ENCODE measurements at regions not wholly inside any gene's neighbourhood (a gene's known extent, or its start where the extent isn't known, plus 50 kb on each side); places are given as distances from the start of the nearest gene placed in this dataset.

GRCh38 chr22:49540084-49540912 is 287.4 kb downstream of the BRD1 start:
- Histone ChIP-seq H3K27me3 (no peaks in the 10 kb centered on the region), H3K9me3 (peaks cover 0 to 8% (median 0%) of the 10 kb centered on the region in 4 donors), H3K27ac (no peak overlapping the region), H3K4me1 (no peaks in the 10 kb centered on the region), H3K4me3 (no peak overlapping the region), H3K36me3 (no peaks in the 10 kb centered on the region)
- no peak for DNase-seq (ENCODE audit: low spot score in 2 of 2)
- 54 to 58% methylated on average over 22 to 23 of the region's 23 CpGs for WGBS, 2 donors
- no peak for TF ChIP-seq EP300 (IDR thresholded peaks at IDR 0.05)
- no peak for TF ChIP-seq CTCF (IDR thresholded peaks at IDR 0.05)
- TF ChIP-seq POLR2A (IDR thresholded peaks at IDR 0.05), result no peak

GRCh38 chr22:49538006-49538405 is 289.7 kb downstream of the BRD1 start:
- H3K9me3 ChIP-seq, result peaks cover 0 to 6% (median 0%) of the 10 kb centered on the region in 4 donors
- H3K4me1 ChIP-seq, result no peaks in the 10 kb centered on the region
- no peaks in the 10 kb centered on the region for H3K36me3 ChIP-seq
- H3K27ac ChIP-seq, result no peak overlapping the region
- WGBS, 2 donors, result 82 to 84% methylated on average over 6 of the region's 6 CpGs
- no peak for DNase-seq (ENCODE audit: low spot score in 2 of 2)
- TF ChIP-seq EP300 (IDR thresholded peaks at IDR 0.05) (no peak), CTCF (IDR thresholded peaks at IDR 0.05) (no peak), POLR2A (IDR thresholded peaks at IDR 0.05) (no peak)
- no peaks in the 10 kb centered on the region for H3K27me3 ChIP-seq
- H3K4me3 ChIP-seq, result no peak overlapping the region

DNA sequence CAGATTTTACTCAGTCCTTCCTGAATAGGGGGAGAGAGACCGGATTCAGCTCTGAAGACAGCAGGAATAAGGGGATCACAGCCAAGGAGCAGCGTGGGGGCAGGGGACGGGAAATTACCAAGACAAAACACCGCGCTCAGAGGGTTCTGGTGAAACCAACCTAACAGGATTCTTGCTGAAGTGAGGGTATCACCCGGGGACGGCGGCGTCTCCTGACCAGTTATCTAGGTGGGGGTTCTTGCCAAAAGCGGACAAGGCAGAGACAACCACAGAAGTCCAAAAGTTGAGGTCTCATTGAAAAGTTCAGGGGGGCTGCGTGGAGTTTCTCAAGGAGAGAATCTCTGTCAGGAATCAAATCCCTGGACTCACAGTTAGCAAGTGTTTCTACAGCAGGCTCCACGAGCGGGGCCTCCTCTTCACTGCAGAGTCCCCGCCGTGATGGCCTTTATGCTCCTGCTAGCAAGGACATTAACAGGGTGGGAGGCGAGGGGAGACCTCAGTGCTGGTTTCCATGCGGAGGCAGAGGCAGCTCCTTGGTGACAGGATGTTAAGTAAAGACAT is 291.0 kb downstream of the BRD1 start:
- no peak for TF ChIP-seq CTCF (IDR thresholded peaks at IDR 0.05)
- no peak for TF ChIP-seq POLR2A (IDR thresholded peaks at IDR 0.05)
- TF ChIP-seq EP300 (IDR thresholded peaks at IDR 0.05), result no peak
- Histone ChIP-seq H3K27me3 (no peaks in the 10 kb centered on the region), H3K4me1 (no peaks in the 10 kb centered on the region), H3K4me3 (no peak overlapping the region), H3K36me3 (no peaks in the 10 kb centered on the region), H3K9me3 (peaks cover 0 to 6% (median 0%) of the 10 kb centered on the region in 4 donors), H3K27ac (no peak overlapping the region)
- no peak for DNase-seq (ENCODE audit: low spot score in 2 of 2)
- WGBS, 2 donors, result 37 to 38% methylated on average over 17 of the region's 17 CpGs

- no peak for TF ChIP-seq EP300 (IDR thresholded peaks at IDR 0.05)
- no peak for TF ChIP-seq CTCF (IDR thresholded peaks at IDR 0.05)
- TF ChIP-seq POLR2A (IDR thresholded peaks at IDR 0.05), result no peak
- no peak for DNase-seq (ENCODE audit: low spot score in 2 of 2)
- WGBS, 2 donors, result 77 to 88% methylated on average over 15 to 16 of the region's 16 CpGs
- no peaks in the 10 kb centered on the region for H3K4me1 ChIP-seq
- H3K9me3 ChIP-seq, result no peaks in the 10 kb centered on the region
- H3K4me3 ChIP-seq, result no peak overlapping the region
- H3K27me3 ChIP-seq, result no peaks in the 10 kb centered on the region
- no peaks in the 10 kb centered on the region for H3K36me3 ChIP-seq
- H3K27ac ChIP-seq, result no peak overlapping the region
Measured at GRCh38 chr22:49535527-49536125, 292.0 kb downstream of the BRD1 start.

DNA sequence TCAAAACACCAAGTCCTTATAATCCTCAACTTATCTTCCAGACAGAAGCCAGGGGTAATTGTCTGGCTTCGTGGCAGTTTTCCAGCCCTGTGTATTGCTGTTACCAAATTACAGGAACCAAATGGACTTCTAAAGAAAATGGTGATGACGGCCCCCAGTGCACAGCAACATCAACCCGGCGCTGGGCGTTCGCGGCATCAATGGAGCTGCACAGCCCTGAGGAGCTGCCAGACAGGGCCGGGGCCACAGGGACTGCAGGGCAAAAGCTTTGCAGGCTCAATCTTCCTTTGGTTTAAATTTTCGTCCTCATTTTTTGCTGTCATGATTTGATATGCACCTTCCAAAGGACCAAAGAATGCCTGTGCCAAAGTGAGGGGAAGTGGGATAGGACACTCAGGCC is 292.5 kb downstream of the BRD1 start:
- DNase-seq (ENCODE audit: low spot score in 2 of 2), result no peak
- no peak overlapping the region for H3K27ac ChIP-seq
- TF ChIP-seq EP300 (IDR thresholded peaks at IDR 0.05), result no peak
- TF ChIP-seq POLR2A (IDR thresholded peaks at IDR 0.05), result no peak
- TF ChIP-seq CTCF (IDR thresholded peaks at IDR 0.05), result no peak
- H3K27me3 ChIP-seq, result no peaks in the 10 kb centered on the region
- no peak overlapping the region for H3K4me3 ChIP-seq
- 84 to 95% methylated on average over 9 of the region's 9 CpGs for WGBS, 2 donors
- H3K9me3 ChIP-seq, result no peaks in the 10 kb centered on the region
- H3K36me3 ChIP-seq, result no peaks in the 10 kb centered on the region
- H3K4me1 ChIP-seq, result no peaks in the 10 kb centered on the region

Measured in tibial nerve (tissue), 4 donors.